ENCODE measurements at regions not wholly inside any gene's neighbourhood (a gene's known extent, or its start where the extent isn't known, plus 50 kb on each side); places are given as distances from the start of the nearest gene placed in this dataset.

GRCh38 chr13:30126903-30127428 lies 180.4 kb downstream of the KATNAL1 start:
- CTCF ChIA-PET, result no interaction called here
- TF ChIP-seq, protein P1, sequence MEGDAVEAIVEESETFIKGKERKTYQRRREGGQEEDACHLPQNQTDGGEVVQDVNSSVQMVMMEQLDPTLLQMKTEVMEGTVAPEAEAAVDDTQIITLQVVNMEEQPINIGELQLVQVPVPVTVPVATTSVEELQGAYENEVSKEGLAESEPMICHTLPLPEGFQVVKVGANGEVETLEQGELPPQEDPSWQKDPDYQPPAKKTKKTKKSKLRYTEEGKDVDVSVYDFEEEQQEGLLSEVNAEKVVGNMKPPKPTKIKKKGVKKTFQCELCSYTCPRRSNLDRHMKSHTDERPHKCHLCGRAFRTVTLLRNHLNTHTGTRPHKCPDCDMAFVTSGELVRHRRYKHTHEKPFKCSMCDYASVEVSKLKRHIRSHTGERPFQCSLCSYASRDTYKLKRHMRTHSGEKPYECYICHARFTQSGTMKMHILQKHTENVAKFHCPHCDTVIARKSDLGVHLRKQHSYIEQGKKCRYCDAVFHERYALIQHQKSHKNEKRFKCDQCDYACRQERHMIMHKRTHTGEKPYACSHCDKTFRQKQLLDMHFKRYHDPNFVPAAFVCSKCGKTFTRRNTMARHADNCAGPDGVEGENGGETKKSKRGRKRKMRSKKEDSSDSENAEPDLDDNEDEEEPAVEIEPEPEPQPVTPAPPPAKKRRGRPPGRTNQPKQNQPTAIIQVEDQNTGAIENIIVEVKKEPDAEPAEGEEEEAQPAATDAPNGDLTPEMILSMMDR (conservative IDR thresholded peaks at IDR 0.05), result no peak
- TF ChIP-seq EZH2 (IDR thresholded peaks at IDR 0.05; ENCODE audit: low read depth), result no peak
- no TSS peak for BruUV-seq (replicated peaks)
- H3K27me3 ChIP-seq (ENCODE audit: insufficient read depth, low read depth), result no peaks in the 10 kb centered on the region
- H3K9me2 ChIP-seq (ENCODE audit: insufficient read depth), result no peaks in the 10 kb centered on the region
- no peaks in the 10 kb centered on the region for H4K20me1 ChIP-seq (ENCODE audit: insufficient read depth)
- peaks cover 14% of the 10 kb centered on the region for H3K4me1 ChIP-seq (replicated peaks; ENCODE audit: insufficient read depth)
- H2AFZ ChIP-seq, result no peak overlapping the region
- peaks cover 5% of the 10 kb centered on the region for H3F3A ChIP-seq (ENCODE audit: insufficient read depth, low read depth)
- no peaks in the 10 kb centered on the region for H3K9me3 ChIP-seq (ENCODE audit: insufficient read depth, low read depth)
- H3K27ac ChIP-seq, result no peak overlapping the region
- H3K36me3 ChIP-seq (ENCODE audit: low read depth), result no peaks in the 10 kb centered on the region
- no peak overlapping the region for H3K4me2 ChIP-seq
- POLR2A ChIA-PET (ENCODE audit: unreplicated experiment), result no interaction called here
- no peak for DNase-seq
- H3K79me2 ChIP-seq (ENCODE audit: low read depth), result no peaks in the 10 kb centered on the region
- no peak overlapping the region for H3K4me3 ChIP-seq
- intact Hi-C loops (cut with micrococcal nuclease; ENCODE audit: unreplicated experiment), result no loop called here

- H3K4me2 ChIP-seq, result no peak overlapping the region
- no peak overlapping the region for H3K27ac ChIP-seq
- no peaks in the 10 kb centered on the region for H3K79me2 ChIP-seq (ENCODE audit: low read depth)
- H4K20me1 ChIP-seq (ENCODE audit: insufficient read depth), result no peaks in the 10 kb centered on the region
- TF ChIP-seq, protein P1 (conservative IDR thresholded peaks at IDR 0.05), result no peak
- TF ChIP-seq EZH2 (IDR thresholded peaks at IDR 0.05; ENCODE audit: low read depth), result no peak
- H3F3A ChIP-seq (ENCODE audit: insufficient read depth, low read depth), result peaks cover 5% of the 10 kb centered on the region
- peak in 1 of 2 experiments; percentile 80 for DNase-seq
- intact Hi-C loops (cut with micrococcal nuclease; ENCODE audit: unreplicated experiment), result no loop called here
- no peaks in the 10 kb centered on the region for H3K36me3 ChIP-seq (ENCODE audit: low read depth)
- ChIA-PET CTCF (interaction anchor here (0.6 to 0.7 kb wide), 4 partner anchors 13 to 536 kb away, joined by 3 to 7 read pairs (median 4); no protein-coding TSS in a partner anchor), POLR2A (ENCODE audit: unreplicated experiment) (interaction anchor here (0.6 to 0.7 kb wide), 2 partner anchors 340 to 477 kb away, joined by 4 read pairs; partner anchors contain the start of gene HMGB1)
- H3K4me3 ChIP-seq, result no peak overlapping the region
- no peaks in the 10 kb centered on the region for H3K27me3 ChIP-seq (ENCODE audit: insufficient read depth, low read depth)
- H3K4me1 ChIP-seq (replicated peaks; ENCODE audit: insufficient read depth), result peaks cover 14% of the 10 kb centered on the region
- no peaks in the 10 kb centered on the region for H3K9me3 ChIP-seq (ENCODE audit: insufficient read depth, low read depth)
- H2AFZ ChIP-seq, result no peak overlapping the region
- no TSS peak for BruUV-seq (replicated peaks)
- H3K9me2 ChIP-seq (ENCODE audit: insufficient read depth), result no peaks in the 10 kb centered on the region
Observed at GRCh38 chr13:30125422-30126073, 181.8 kb downstream of the KATNAL1 start.

- no TSS peak for BruUV-seq (replicated peaks)
- H3K4me3 ChIP-seq, result no peak overlapping the region
- H4K20me1 ChIP-seq (ENCODE audit: insufficient read depth), result no peaks in the 10 kb centered on the region
- POLR2A ChIA-PET (ENCODE audit: unreplicated experiment), result no interaction called here
- DNase-seq, result no peak
- no peaks in the 10 kb centered on the region for H3K79me2 ChIP-seq (ENCODE audit: low read depth)
- no peaks in the 10 kb centered on the region for H3K9me3 ChIP-seq (ENCODE audit: insufficient read depth, low read depth)
- peaks cover 5% of the 10 kb centered on the region for H3F3A ChIP-seq (ENCODE audit: insufficient read depth, low read depth)
- no peak for TF ChIP-seq EZH2 (IDR thresholded peaks at IDR 0.05; ENCODE audit: low read depth)
- TF ChIP-seq, protein P1 (conservative IDR thresholded peaks at IDR 0.05), result no peak
- H3K27ac ChIP-seq, result no peak overlapping the region
- H3K4me2 ChIP-seq, result no peak overlapping the region
- no peaks in the 10 kb centered on the region for H3K27me3 ChIP-seq (ENCODE audit: insufficient read depth, low read depth)
- CTCF ChIA-PET, result no interaction called here
- intact Hi-C loops (cut with micrococcal nuclease; ENCODE audit: unreplicated experiment), result no loop called here
- H3K36me3 ChIP-seq (ENCODE audit: low read depth), result no peaks in the 10 kb centered on the region
- H2AFZ ChIP-seq, result no peak overlapping the region
- H3K9me2 ChIP-seq (ENCODE audit: insufficient read depth), result no peaks in the 10 kb centered on the region
- peaks cover 14% of the 10 kb centered on the region for H3K4me1 ChIP-seq (replicated peaks; ENCODE audit: insufficient read depth)
Observed at GRCh38 chr13:30124131-30124768, 183.1 kb downstream of the KATNAL1 start.

Data from PC-9 (cell line).